Peyer's patch (tissue), 4 donors: ENCODE measurements at regions not wholly inside any gene's neighbourhood (a gene's known extent, or its start where the extent isn't known, plus 50 kb on each side); places are given as distances from the start of the nearest gene placed in this dataset.

Source experiments
- CTCF ChIP-seq, 6 experiments: fragments of 450-650 bp in 4 of 6; fragments of 200-600 bp in 2 of 6; sonication (generic) in 1 of 6; IDR thresholded peaks; one replicate each; pipeline ENCODE4 v1.5.1; 2017 to 2019; ENCODE audit warnings: antibody characterized with exemption in 6 of 6, mild to moderate bottlenecking in 3 of 6, moderate library complexity in 1 of 6
- POLR2A ChIP-seq, 2 donors: fragments of 450-650 bp; IDR thresholded peaks; one replicate each; pipeline ENCODE4 v1.5.1; 2017; ENCODE audit warnings: antibody characterized with exemption in 2 of 2, mild to moderate bottlenecking in 2 of 2, moderate library complexity in 2 of 2

GRCh38 chr12:75913502-75914351 lies 117.8 kb downstream of the PHLDA1 start:
- TF ChIP-seq POLR2A (IDR thresholded peaks at IDR 0.05): no peak
- no peak for TF ChIP-seq CTCF (IDR thresholded peaks at IDR 0.05)
